ENCODE measurements at regions not wholly inside any gene's neighbourhood (a gene's known extent, or its start where the extent isn't known, plus 50 kb on each side); places are given as distances from the start of the nearest gene placed in this dataset.

DNA sequence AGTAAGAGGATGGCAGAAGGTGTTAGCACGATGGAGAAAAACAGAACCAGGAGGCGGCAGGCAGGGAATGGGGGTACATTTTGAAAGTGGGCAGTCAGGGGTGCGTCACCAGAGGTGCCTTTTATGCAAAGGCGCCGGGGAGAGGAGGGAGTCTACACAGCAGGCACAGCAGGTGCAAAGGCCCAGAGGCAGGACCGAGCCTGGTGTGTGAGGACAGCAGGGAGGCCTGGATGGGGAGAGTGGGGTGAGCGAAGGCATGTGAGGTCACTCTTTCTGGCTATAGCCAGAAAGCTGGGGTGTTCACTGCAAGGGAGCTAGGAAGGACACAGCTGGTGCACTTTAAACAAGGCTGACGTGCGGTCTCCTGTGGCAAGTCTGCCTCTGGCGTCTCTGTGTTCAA, 65.0 kb downstream of the NCOR2 start:
- TF ChIP-seq, protein P1, sequence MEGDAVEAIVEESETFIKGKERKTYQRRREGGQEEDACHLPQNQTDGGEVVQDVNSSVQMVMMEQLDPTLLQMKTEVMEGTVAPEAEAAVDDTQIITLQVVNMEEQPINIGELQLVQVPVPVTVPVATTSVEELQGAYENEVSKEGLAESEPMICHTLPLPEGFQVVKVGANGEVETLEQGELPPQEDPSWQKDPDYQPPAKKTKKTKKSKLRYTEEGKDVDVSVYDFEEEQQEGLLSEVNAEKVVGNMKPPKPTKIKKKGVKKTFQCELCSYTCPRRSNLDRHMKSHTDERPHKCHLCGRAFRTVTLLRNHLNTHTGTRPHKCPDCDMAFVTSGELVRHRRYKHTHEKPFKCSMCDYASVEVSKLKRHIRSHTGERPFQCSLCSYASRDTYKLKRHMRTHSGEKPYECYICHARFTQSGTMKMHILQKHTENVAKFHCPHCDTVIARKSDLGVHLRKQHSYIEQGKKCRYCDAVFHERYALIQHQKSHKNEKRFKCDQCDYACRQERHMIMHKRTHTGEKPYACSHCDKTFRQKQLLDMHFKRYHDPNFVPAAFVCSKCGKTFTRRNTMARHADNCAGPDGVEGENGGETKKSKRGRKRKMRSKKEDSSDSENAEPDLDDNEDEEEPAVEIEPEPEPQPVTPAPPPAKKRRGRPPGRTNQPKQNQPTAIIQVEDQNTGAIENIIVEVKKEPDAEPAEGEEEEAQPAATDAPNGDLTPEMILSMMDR (IDR thresholded peaks at IDR 0.05; ENCODE audit: low read depth, low read length) = no peak
- H3K4me3 ChIP-seq (replicated peaks in 1 of 2; ENCODE audit: low read depth in 2 of 2, low read length in 2 of 2) = no peak overlapping the region
- no peak for DNase-seq (ENCODE audit: low read depth in 2 of 2)

DNA sequence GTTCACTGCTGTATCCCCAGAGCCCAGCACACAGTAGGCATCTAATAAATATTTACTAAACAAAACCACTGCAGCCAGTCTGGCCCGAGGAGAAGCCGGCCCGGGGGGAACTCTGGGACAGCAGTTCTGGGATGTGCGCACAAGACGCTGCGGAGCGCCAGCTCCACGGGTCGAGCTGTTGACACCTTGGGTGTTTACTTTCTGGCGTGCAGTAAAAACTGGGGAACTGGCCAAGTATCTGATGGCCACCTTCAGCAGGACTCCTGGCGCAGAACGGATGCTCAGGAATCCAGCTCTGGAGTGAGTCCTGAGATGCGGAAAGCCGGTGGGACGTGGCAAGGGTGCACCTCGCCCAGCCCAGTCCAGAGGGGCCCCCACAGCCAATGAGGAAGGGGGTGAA, 65.6 kb downstream of the NCOR2 start:
- DNase-seq (ENCODE audit: low read depth in 2 of 2) = no peak
- TF ChIP-seq, protein P1 (IDR thresholded peaks at IDR 0.05; ENCODE audit: low read depth, low read length) = no peak

DNA sequence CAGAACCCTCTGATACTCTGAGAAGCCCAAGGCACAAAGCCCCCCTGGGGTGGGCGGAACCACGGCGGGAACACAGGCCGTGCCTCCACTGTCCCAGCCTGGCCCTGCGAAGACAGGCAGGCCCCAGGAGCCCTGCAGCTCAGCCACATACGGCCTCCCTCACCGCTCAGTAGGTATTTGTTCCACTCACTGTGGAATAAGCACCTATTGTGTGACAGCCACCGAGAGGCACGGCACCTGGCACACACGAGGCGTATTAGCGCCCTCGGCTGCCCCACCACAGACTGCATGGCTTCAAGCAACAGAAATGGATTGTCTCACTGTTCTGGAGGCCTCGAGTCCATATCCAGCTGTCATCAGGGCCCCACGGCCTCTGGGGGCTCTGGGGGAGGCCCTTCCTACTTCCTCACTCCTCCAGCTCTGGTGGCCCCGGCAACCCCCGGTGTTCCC, 66.3 kb downstream of the NCOR2 start:
- TF ChIP-seq, protein P1 (IDR thresholded peaks at IDR 0.05; ENCODE audit: low read depth, low read length) = no peak
- DNase-seq (ENCODE audit: low read depth in 2 of 2) = no peak
- no peak overlapping the region for H3K4me3 ChIP-seq (replicated peaks in 1 of 2; ENCODE audit: low read depth in 2 of 2, low read length in 2 of 2)

More for the DNA sequence above, 65.6 kb downstream of the NCOR2 start:
- no peak overlapping the region for H3K4me3 ChIP-seq (replicated peaks in 1 of 2; ENCODE audit: low read depth in 2 of 2, low read length in 2 of 2)

DNA sequence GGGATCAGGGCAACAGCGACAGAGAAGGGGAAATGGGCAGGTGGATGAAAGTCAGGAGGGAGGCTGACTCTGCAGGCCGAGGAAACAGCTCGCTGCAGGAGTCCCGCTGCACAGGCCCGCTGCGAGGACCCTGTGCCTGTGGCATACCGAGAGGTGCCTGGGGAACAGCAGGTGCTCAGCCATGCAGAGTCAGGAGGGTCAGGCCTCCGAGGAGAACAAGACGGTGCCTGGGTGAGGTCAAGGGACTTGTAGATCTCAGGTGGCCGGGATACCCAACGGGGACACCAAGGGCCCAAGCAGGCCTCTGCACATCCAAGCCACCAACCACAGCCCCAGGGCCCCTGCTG, 67.5 kb downstream of the NCOR2 start:
- TF ChIP-seq, protein P1 (IDR thresholded peaks at IDR 0.05; ENCODE audit: low read depth, low read length) = no peak
- DNase-seq (ENCODE audit: low read depth in 2 of 2) = no peak
- H3K4me3 ChIP-seq (replicated peaks in 1 of 2; ENCODE audit: low read depth in 2 of 2, low read length in 2 of 2) = no peak overlapping the region

DNA sequence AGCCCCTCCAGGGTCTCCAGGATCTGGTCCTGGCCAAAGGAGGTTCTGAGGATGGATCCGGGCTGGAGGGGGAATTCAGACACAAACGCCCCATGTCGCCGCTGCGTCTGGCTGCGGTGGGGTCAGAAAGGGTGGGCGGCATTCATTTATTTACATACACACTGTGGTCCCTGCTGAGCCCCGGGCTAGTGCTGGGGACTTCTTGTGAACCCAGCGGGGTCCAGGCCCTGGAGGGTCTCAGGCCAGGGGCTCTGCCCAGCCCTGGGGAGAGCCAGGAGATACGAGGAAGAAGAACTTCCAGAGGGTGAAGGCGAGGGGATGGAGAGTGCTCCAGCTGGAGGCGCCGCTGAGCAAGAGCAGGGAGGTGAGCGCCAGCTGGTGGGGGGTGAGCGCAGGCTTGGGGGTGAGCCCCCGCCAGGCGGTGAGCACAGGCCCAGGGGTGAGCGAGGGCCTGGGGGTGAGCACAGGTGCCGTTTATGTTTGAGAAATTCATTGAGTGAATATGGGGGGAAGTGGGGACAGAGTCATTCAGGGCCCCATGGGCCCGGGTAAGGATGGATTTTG, 68.1 kb downstream of the NCOR2 start:
- H3K4me3 ChIP-seq (replicated peaks in 1 of 2; ENCODE audit: low read depth in 2 of 2, low read length in 2 of 2) = no peak overlapping the region
- TF ChIP-seq, protein P1 (IDR thresholded peaks at IDR 0.05; ENCODE audit: low read depth, low read length) = peak; percentile 22

DNA sequence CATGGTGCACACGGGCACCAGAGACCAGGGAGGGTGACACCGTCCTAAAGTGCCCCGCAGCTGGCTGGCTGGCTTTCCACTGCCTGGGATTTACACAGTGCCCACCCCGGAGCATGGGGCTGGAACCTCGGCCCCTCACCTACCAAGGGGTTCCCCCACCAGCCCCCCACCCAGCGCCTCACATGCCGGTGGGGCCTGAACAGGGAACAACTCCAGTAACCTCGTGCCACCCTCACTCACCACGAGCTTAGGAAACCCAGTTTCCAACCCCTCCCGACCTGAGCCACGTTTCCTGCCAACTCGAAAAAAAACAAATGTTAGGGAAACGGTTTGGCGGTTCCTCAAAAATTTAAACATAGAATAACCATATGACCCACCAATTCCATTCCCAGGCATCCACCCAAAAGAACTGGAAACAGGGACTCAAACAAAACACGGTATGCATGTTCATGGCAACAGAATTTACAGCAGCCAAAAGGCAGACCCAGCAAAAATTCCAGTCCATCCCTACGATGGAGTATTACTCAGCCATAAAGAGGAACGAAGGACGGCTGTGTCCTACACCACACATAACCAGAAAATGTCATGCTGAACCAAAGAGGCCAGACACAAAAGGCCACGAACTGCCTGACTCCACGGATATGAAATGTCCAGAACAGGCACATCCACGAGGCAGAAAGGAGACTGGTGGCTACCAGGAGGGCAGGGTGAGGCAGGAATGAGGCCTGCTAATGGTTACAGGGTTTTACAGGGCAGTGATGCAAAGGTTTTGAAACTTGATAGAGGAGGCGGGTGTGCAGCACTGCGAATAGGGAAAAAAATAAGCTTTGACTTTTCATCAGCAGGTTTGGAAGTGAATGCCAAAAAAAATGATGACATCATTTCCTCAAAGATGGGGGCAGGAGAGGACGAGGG, 68.9 kb downstream of the NCOR2 start:
- peak; percentile 83 to 94 for DNase-seq (ENCODE audit: low read depth in 2 of 2)
- H3K4me3 ChIP-seq (replicated peaks in 1 of 2; ENCODE audit: low read depth in 2 of 2, low read length in 2 of 2) = no peak overlapping the region
- TF ChIP-seq, protein P1 (IDR thresholded peaks at IDR 0.05; ENCODE audit: low read depth, low read length) = no peak

More for the DNA sequence above, 68.1 kb downstream of the NCOR2 start:
- no peak for DNase-seq (ENCODE audit: low read depth in 2 of 2)
